Transverse colon (tissue), 4 donors: ENCODE measurements at regions not wholly inside any gene's neighbourhood (a gene's known extent, or its start where the extent isn't known, plus 50 kb on each side); places are given as distances from the start of the nearest gene placed in this dataset.

ENCODE experiments used
- DNase-seq: peaks from one replicate; pipeline ENCODE4 v3.0.0-alpha.2; 2019
- H3K27ac ChIP-seq, 4 donors: fragments of 200-600 bp; sonication (generic); 2 replicates each; pipeline ENCODE4 v1.5.1; 2016 to 2018; ENCODE audit warnings: inconsistent platforms in 4 of 4
- H3K27me3 ChIP-seq: fragments of 200-600 bp; sonication (generic); 2 replicates; pipeline ENCODE4 v1.5.1; 2017; ENCODE audit warnings: inconsistent platforms
- H3K36me3 ChIP-seq, 4 donors: fragments of 200-600 bp; sonication (generic); 2 replicates each; pipeline ENCODE4 v1.5.1; 2017 to 2019; ENCODE audit warnings: inconsistent platforms in 4 of 4
- H3K4me1 ChIP-seq, 4 donors: fragments of 200-600 bp; sonication (generic); 2 replicates each; pipeline ENCODE4 v1.5.1; 2017 to 2020; ENCODE audit warnings: inconsistent platforms in 4 of 4
- H3K4me3 ChIP-seq, 4 donors: fragments of 200-600 bp; sonication (generic); 1 replicate in 1 of 4; 2 replicates in 3 of 4; pipeline versions ENCODE4 v1.5.1 to v1.6.1; 2017 to 2019; ENCODE audit warnings: inconsistent platforms in 4 of 4
- H3K9me3 ChIP-seq, 2 donors: fragments of 200-600 bp; sonication (generic); 2 replicates each; pipeline ENCODE4 v1.5.1; 2017 to 2019; ENCODE audit warnings: inconsistent platforms in 2 of 2
- CTCF ChIP-seq, 5 experiments: fragments of 200-600 bp in 3 of 5; fragments of 450-650 bp in 2 of 5; sonication (generic) in 3 of 5; IDR thresholded peaks; 1 replicate in 2 of 5; 2 replicates in 3 of 5; pipeline ENCODE4 v1.5.1; 2016 to 2017; ENCODE audit warnings: antibody characterized with exemption in 5 of 5, inconsistent platforms in 3 of 5, mild to moderate bottlenecking in 2 of 5, moderate library complexity in 1 of 5
- EP300 ChIP-seq: sonication (generic); formaldehyde crosslinking; IDR thresholded peaks from one replicate; pipeline ENCODE4 v1.6.1; 2017; ENCODE audit warnings: antibody characterized with exemption, low read depth
- POLR2A ChIP-seq: fragments of 450-650 bp; IDR thresholded peaks from one replicate; pipeline ENCODE4 v1.6.1; 2016; ENCODE audit warnings: antibody characterized with exemption, mild to moderate bottlenecking, moderate library complexity
- POLR2AphosphoS5 ChIP-seq, 3 donors: sonication (generic); formaldehyde crosslinking; IDR thresholded peaks; one replicate each; pipeline ENCODE4 v1.6.1; 2016; ENCODE audit warnings: antibody characterized with exemption in 3 of 3
- WGBS, 2 donors: methylation state at CpG; one replicate each; pipeline ENCODE4 v1.1.5; 2018; ENCODE audit warnings: low coverage in 1 of 2; 5-methylcytosine and 5-hydroxymethylcytosine counted together
- in situ Hi-C, 4 donors: fragments of 200-750 bp; cut with MboI; loops; one replicate each; pipeline versions ENCODE4 v1.15.0 to v1.15.1; 2017; ENCODE audit warnings: low sequenced_read_pairs in 3 of 4, low pct_ligation_motif_present in 1 of 4, low pct_unique_long_range_greater_than_20kb in 1 of 4
- intact Hi-C: fragments of 100-400 bp; cut with DNase I; formaldehyde crosslinking; loops from one replicate; pipeline ENCODE4 v1.15.1; 2023; ENCODE audit warnings: low total_unique reads

- Histone ChIP-seq H3K27ac (no peak overlapping the region), H3K27me3 (no peaks in the 10 kb centered on the region), H3K9me3 (no peaks in the 10 kb centered on the region), H3K4me1 (no peaks in the 10 kb centered on the region), H3K36me3 (no peaks in the 10 kb centered on the region), H3K4me3 (no peak overlapping the region)
- in situ Hi-C loops: no loop called here
- no peak for DNase-seq
- no peak for TF ChIP-seq EP300
- TF ChIP-seq CTCF (IDR thresholded peaks at IDR 0.05): no peak
- no peak for TF ChIP-seq POLR2A
- no peak for TF ChIP-seq POLR2AphosphoS5 (IDR thresholded peaks at IDR 0.05)
- intact Hi-C loops: no loop called here
Observed at GRCh38 chr3:24607281-24607680, 112.6 kb upstream of the THRB start.

- 70% methylated on average over 3 of the region's 3 CpGs; no CpG with 5 or more reads in 1 of the 2 donors for WGBS, 2 donors
- no peak for DNase-seq
- H3K27ac ChIP-seq: no peak overlapping the region
- peaks cover 7% of the 10 kb centered on the region for H3K27me3 ChIP-seq
- TF ChIP-seq CTCF (IDR thresholded peaks at IDR 0.05): no peak
- TF ChIP-seq POLR2A: no peak
- TF ChIP-seq POLR2AphosphoS5 (IDR thresholded peaks at IDR 0.05): no peak
- TF ChIP-seq EP300: no peak
- no peaks in the 10 kb centered on the region for H3K9me3 ChIP-seq
- no peak overlapping the region for H3K4me3 ChIP-seq
- intact Hi-C loops (no loop called here), in situ Hi-C loops (no loop called here)
- H3K36me3 ChIP-seq: no peaks in the 10 kb centered on the region
- H3K4me1 ChIP-seq: no peaks in the 10 kb centered on the region
Observed at GRCh38 chr3:24608701-24609390, 114.2 kb upstream of the THRB start.

GRCh38 chr3:24614359-24614758 lies 119.7 kb upstream of the THRB start:
- no peaks in the 10 kb centered on the region for H3K4me1 ChIP-seq
- no peak for DNase-seq
- H3K9me3 ChIP-seq: no peaks in the 10 kb centered on the region
- no peaks in the 10 kb centered on the region for H3K36me3 ChIP-seq
- no peak for TF ChIP-seq CTCF (IDR thresholded peaks at IDR 0.05)
- TF ChIP-seq EP300: no peak
- no peak for TF ChIP-seq POLR2A
- no peak for TF ChIP-seq POLR2AphosphoS5 (IDR thresholded peaks at IDR 0.05)
- H3K4me3 ChIP-seq: no peak overlapping the region
- H3K27me3 ChIP-seq: peaks cover 49% of the 10 kb centered on the region
- in situ Hi-C loops: no loop called here
- intact Hi-C loops: no loop called here
- no peak overlapping the region for H3K27ac ChIP-seq
- WGBS, 2 donors: 57 to 68% methylated on average over 1 of the region's 1 CpG

- Histone ChIP-seq H3K27me3 (peaks cover 57% of the 10 kb centered on the region), H3K9me3 (no peaks in the 10 kb centered on the region), H3K27ac (no peak overlapping the region), H3K4me3 (no peak overlapping the region), H3K4me1 (no peaks in the 10 kb centered on the region), H3K36me3 (no peaks in the 10 kb centered on the region)
- WGBS, 2 donors: 22 to 40% methylated on average over 2 of the region's 2 CpGs
- in situ Hi-C loops: no loop called here
- intact Hi-C loops: no loop called here
- DNase-seq: no peak
- no peak for TF ChIP-seq EP300
- TF ChIP-seq POLR2A: no peak
- TF ChIP-seq CTCF (IDR thresholded peaks at IDR 0.05): no peak
- TF ChIP-seq POLR2AphosphoS5 (IDR thresholded peaks at IDR 0.05): no peak
Observed at GRCh38 chr3:24615177-24615576, 120.5 kb upstream of the THRB start.
